H9 (cell line): ENCODE measurements at regions not wholly inside any gene's neighbourhood (a gene's known extent, or its start where the extent isn't known, plus 50 kb on each side); places are given as distances from the start of the nearest gene placed in this dataset.

Experiments
- DNase-seq: peaks from one replicate; pipeline ENCODE4 v3.0.0-alpha.2; 2017
- H2AFZ ChIP-seq: one replicate; pipeline ENCODE4 v1.6.1; 2013; ENCODE audit warnings: mild to moderate bottlenecking, low read length, control low read depth, moderate library complexity
- H2AK5ac ChIP-seq: 2 replicates; pipeline ENCODE4 v1.6.1; 2013; ENCODE audit warnings: low read length, control low read depth, mixed read lengths; ENCODE audit not compliant: insufficient read length
- H2BK120ac ChIP-seq: one replicate; pipeline ENCODE4 v1.6.1; 2013; ENCODE audit warnings: low read depth, mild to moderate bottlenecking, low read length, control low read depth, inconsistent platforms; ENCODE audit not compliant: poor library complexity, severe bottlenecking
- H2BK12ac ChIP-seq: 2 replicates; pipeline ENCODE4 v1.6.1; 2013; ENCODE audit warnings: low read length, control low read depth, mixed read lengths, low read depth; ENCODE audit not compliant: insufficient read length
- H2BK15ac ChIP-seq: 2 replicates; pipeline ENCODE4 v1.6.1; 2013; ENCODE audit warnings: low read depth, low read length, control low read depth
- H2BK20ac ChIP-seq: one replicate; pipeline ENCODE4 v1.6.1; 2013; ENCODE audit warnings: low read depth, mild to moderate bottlenecking, low read length, control low read depth, inconsistent platforms; ENCODE audit not compliant: poor library complexity, severe bottlenecking
- H2BK5ac ChIP-seq: 2 replicates; pipeline ENCODE4 v1.6.1; 2013; ENCODE audit warnings: low read length, control low read depth, mixed read lengths; ENCODE audit not compliant: insufficient read length
- H3K14ac ChIP-seq: 2 replicates; pipeline ENCODE4 v1.6.1; 2013; ENCODE audit warnings: low read length, control low read depth; ENCODE audit not compliant: insufficient read depth
- H3K18ac ChIP-seq: 2 replicates; pipeline ENCODE4 v1.6.1; 2013; ENCODE audit warnings: low read depth, mild to moderate bottlenecking, mixed read lengths, low read length, control low read depth; ENCODE audit not compliant: insufficient read length
- H3K23ac ChIP-seq: 2 replicates; pipeline ENCODE4 v1.6.1; 2013; ENCODE audit warnings: low read length, control low read depth, mixed read lengths, low read depth; ENCODE audit not compliant: insufficient read length
- H3K23me2 ChIP-seq: 2 replicates; pipeline ENCODE4 v1.6.1; 2013; ENCODE audit warnings: low read depth, mild to moderate bottlenecking, mixed read lengths, low read length, control low read depth; ENCODE audit not compliant: insufficient read length, poor library complexity, severe bottlenecking
- H3K27ac ChIP-seq: 2 replicates; pipeline ENCODE4 v1.5.1; 2013; ENCODE audit warnings: low read length, control low read depth, mixed read lengths, low read depth; ENCODE audit not compliant: insufficient read length
- H3K27me3 ChIP-seq: 2 replicates; pipeline ENCODE4 v1.6.1; 2013; ENCODE audit warnings: low read length, control low read depth, inconsistent platforms; ENCODE audit not compliant: insufficient read depth
- H3K4ac ChIP-seq: 2 replicates; pipeline ENCODE4 v1.6.1; 2013; ENCODE audit warnings: low read depth, mild to moderate bottlenecking, control low read depth, inconsistent platforms, low read length, moderate library complexity
- H3K4me1 ChIP-seq: 2 replicates; pipeline ENCODE4 v1.6.1; 2013; ENCODE audit warnings: low read length, control low read depth, inconsistent platforms; ENCODE audit not compliant: insufficient read depth
- H3K4me2 ChIP-seq: 2 replicates; pipeline ENCODE4 v1.6.1; 2013; ENCODE audit warnings: low read length, control low read depth, mixed read lengths; ENCODE audit not compliant: insufficient read length, insufficient read depth
- H3K56ac ChIP-seq: 2 replicates; pipeline ENCODE4 v1.6.1; 2013; ENCODE audit warnings: low read depth, mild to moderate bottlenecking, mixed read lengths, low read length, control low read depth; ENCODE audit not compliant: insufficient read length
- H3K79me1 ChIP-seq: 2 replicates; pipeline ENCODE4 v1.6.1; 2013; ENCODE audit warnings: low read depth, mild to moderate bottlenecking, moderate library complexity, low read length, control low read depth, inconsistent platforms; ENCODE audit not compliant: insufficient read depth, poor library complexity, severe bottlenecking
- H3K79me2 ChIP-seq: 2 replicates; pipeline ENCODE4 v1.6.1; 2013; ENCODE audit warnings: low read length, control low read depth, inconsistent platforms; ENCODE audit not compliant: insufficient read depth
- H3K9ac ChIP-seq: 2 replicates; pipeline ENCODE4 v1.6.1; 2013; ENCODE audit warnings: low read length, control low read depth, mixed read lengths; ENCODE audit not compliant: insufficient read length; ENCODE audit errors: extremely low read depth
- H3K9me3 ChIP-seq: one replicate; pipeline ENCODE4 v1.6.1; 2013; ENCODE audit warnings: low read depth, low read length, inconsistent platforms; ENCODE audit not compliant: control insufficient read depth
- H3T11ph ChIP-seq: one replicate; pipeline ENCODE4 v1.6.1; 2013; ENCODE audit warnings: mild to moderate bottlenecking, low read length, control low read depth, inconsistent platforms
- H4K20me1 ChIP-seq: one replicate; pipeline ENCODE4 v1.6.1; 2013; ENCODE audit not compliant: control insufficient read depth, insufficient read length, insufficient read depth
- H4K5ac ChIP-seq: 2 replicates; pipeline ENCODE4 v1.6.1; 2013; ENCODE audit warnings: low read depth, mild to moderate bottlenecking, mixed read lengths, low read length, control low read depth; ENCODE audit not compliant: insufficient read length
- H4K8ac ChIP-seq: replicated peaks from 2 replicates; pipeline ENCODE4 v1.6.1; 2013; ENCODE audit warnings: low read length, control low read depth, mixed read lengths, low read depth; ENCODE audit not compliant: insufficient read length
- H4K91ac ChIP-seq: 2 replicates; pipeline ENCODE4 v1.6.1; 2013; ENCODE audit warnings: low read depth, mild to moderate bottlenecking, moderate library complexity, mixed read lengths, low read length, control low read depth; ENCODE audit not compliant: insufficient read length
- H3K27ac Mint-ChIP-seq, 3 experiments: 2 replicates in 2 of 3; 3 replicates in 1 of 3; pipeline ENCODE4 v1.8.0; 2020 to 2021; ENCODE audit warnings: mixed read lengths in 3 of 3, mild to moderate bottlenecking in 1 of 3, moderate library complexity in 1 of 3
- H3K27me3 Mint-ChIP-seq: 2 replicates; pipeline ENCODE4 v1.8.0; 2021; ENCODE audit warnings: low read depth, mild to moderate bottlenecking, moderate library complexity, mixed read lengths
- H3K36me3 Mint-ChIP-seq, 3 experiments: 2 replicates in 2 of 3; 3 replicates in 1 of 3; pipeline ENCODE4 v1.8.0; 2020 to 2021; ENCODE audit warnings: low read depth in 3 of 3, mixed read lengths in 3 of 3; ENCODE audit not compliant: insufficient read depth in 1 of 3
- H3K4me1 Mint-ChIP-seq, 2 experiments: 2 replicates each; pipeline ENCODE4 v1.8.0; 2020; ENCODE audit warnings: mixed read lengths in 2 of 2
- H3K4me3 Mint-ChIP-seq, 2 experiments: 2 replicates in 1 of 2; 3 replicates in 1 of 2; pipeline ENCODE4 v1.8.0; 2020 to 2021; ENCODE audit warnings: mild to moderate bottlenecking in 2 of 2, mixed read lengths in 2 of 2, moderate library complexity in 1 of 2
- H3K9me3 Mint-ChIP-seq, 2 experiments: 2 replicates in 1 of 2; 3 replicates in 1 of 2; pipeline ENCODE4 v1.8.0; 2020; ENCODE audit warnings: mild to moderate bottlenecking in 2 of 2, mixed read lengths in 2 of 2, moderate library complexity in 1 of 2
- CTCF ChIP-seq: fragments of 200-600 bp; sonication (generic); conservative IDR thresholded peaks from 3 replicates; pipeline ENCODE4 v1.8.0; 2021; ENCODE audit warnings: antibody characterized with exemption, mild to moderate bottlenecking
- WGBS: extraction: QIAGEN DNeasy Blood & Tissue Kit; methylation state at CpG from one replicate; pipeline ENCODE4 v1.1.7; 2013; ENCODE audit warnings: missing lambda C conversion rate, low lambda C conversion rate, mixed read lengths; ENCODE audit not compliant: insufficient read length; ENCODE audit errors: extremely low coverage; 5-methylcytosine and 5-hydroxymethylcytosine counted together

- no peak overlapping the region for H3K27ac Mint-ChIP-seq
- no peak overlapping the region for H2BK15ac ChIP-seq
- no peak overlapping the region for H3K27ac ChIP-seq
- no peaks in the 10 kb centered on the region for H3K27me3 ChIP-seq
- H3K36me3 Mint-ChIP-seq = peaks cover 4 to 7% (median 5%) of the 10 kb centered on the region in 3 experiments; a peak in 4 of 7 replicates
- no peaks in the 10 kb centered on the region for H3K79me2 ChIP-seq
- no peak overlapping the region for H3K56ac ChIP-seq
- H3K4ac ChIP-seq = no peak overlapping the region
- H3K18ac ChIP-seq = no peak overlapping the region
- H3K4me1 Mint-ChIP-seq = peaks cover 2 to 4% of the 10 kb centered on the region in 2 experiments; a peak in 2 of 4 replicates
- no peaks in the 10 kb centered on the region for H4K20me1 ChIP-seq
- H3K27me3 Mint-ChIP-seq = peaks cover 7% of the 10 kb centered on the region; the same call in 1 of the 2 replicates
- no peak overlapping the region for H3K14ac ChIP-seq
- no peak overlapping the region for H2AFZ ChIP-seq
- peaks cover 9 to 23% of the 10 kb centered on the region in 2 experiments; a peak in 3 of 5 replicates for H3K9me3 Mint-ChIP-seq
- H3T11ph ChIP-seq = no peak overlapping the region
- no peak overlapping the region for H2BK120ac ChIP-seq
- H3K4me2 ChIP-seq = no peak overlapping the region
- no peak overlapping the region for H4K8ac ChIP-seq
- WGBS = no CpG with 5 or more reads among the region's 1 CpG
- H3K4me3 Mint-ChIP-seq = no peak overlapping the region
- H3K23me2 ChIP-seq = no peaks in the 10 kb centered on the region
- H3K79me1 ChIP-seq = no peaks in the 10 kb centered on the region
- H2BK5ac ChIP-seq = no peak overlapping the region
- no peak overlapping the region for H3K9ac ChIP-seq
- TF ChIP-seq CTCF = no peak
- H3K9me3 ChIP-seq = no peaks in the 10 kb centered on the region
- no peak overlapping the region for H2AK5ac ChIP-seq
- H4K91ac ChIP-seq = no peak overlapping the region
- H4K5ac ChIP-seq = no peak overlapping the region
- no peak for DNase-seq
- H3K4me1 ChIP-seq = no peaks in the 10 kb centered on the region
- no peak overlapping the region for H2BK12ac ChIP-seq
- H2BK20ac ChIP-seq = no peak overlapping the region
- no peak overlapping the region for H3K23ac ChIP-seq
Observed at GRCh38 chr14:28297559-28297958, 469.0 kb upstream of the FOXG1 start.
